Prostate gland (tissue), 2 donors: ENCODE measurements at regions not wholly inside any gene's neighbourhood (a gene's known extent, or its start where the extent isn't known, plus 50 kb on each side); places are given as distances from the start of the nearest gene placed in this dataset.

Source experiments
- CTCF ChIP-seq, 4 experiments: fragments of 200-600 bp in 2 of 4; fragments of 450-650 bp in 2 of 4; sonication (generic) in 2 of 4; IDR thresholded peaks; 1 replicate in 3 of 4; 2 replicates in 1 of 4; pipeline ENCODE4 v1.5.1; 2016 to 2019; ENCODE audit warnings: antibody characterized with exemption in 4 of 4, mild to moderate bottlenecking in 2 of 4, moderate library complexity in 2 of 4
- POLR2A ChIP-seq: fragments of 450-650 bp; IDR thresholded peaks from one replicate; pipeline ENCODE4 v1.6.1; 2016; ENCODE audit warnings: antibody characterized with exemption, mild to moderate bottlenecking
- POLR2AphosphoS5 ChIP-seq: sonication (generic); formaldehyde crosslinking; IDR thresholded peaks from one replicate; pipeline ENCODE4 v1.6.1; 2017; ENCODE audit warnings: antibody characterized with exemption

DNA sequence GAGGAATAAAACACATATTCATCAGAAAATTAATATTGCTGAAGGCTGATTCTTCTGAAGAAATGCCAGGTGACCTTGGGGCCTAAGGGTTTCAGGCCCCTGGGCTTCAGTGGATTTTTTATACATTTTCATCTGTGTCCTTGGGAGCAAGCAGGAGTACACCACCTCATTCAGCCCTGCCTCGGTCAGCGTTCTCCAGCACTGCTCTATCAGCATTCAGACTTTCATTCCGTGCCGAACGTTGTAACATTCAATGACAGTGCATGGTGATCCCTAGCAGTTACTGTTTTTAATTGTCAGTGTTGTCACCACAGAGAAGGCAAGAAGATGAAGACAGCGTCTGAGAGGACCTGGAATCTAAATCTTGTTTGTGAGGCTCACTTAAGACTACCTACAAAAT lies 490.4 kb downstream of the DNAH5 start:
- TF ChIP-seq POLR2A, result no peak
- no peak for TF ChIP-seq CTCF (IDR thresholded peaks at IDR 0.05)
- no peak for TF ChIP-seq POLR2AphosphoS5
